HCT116 (cell line): ENCODE measurements at regions not wholly inside any gene's neighbourhood (a gene's known extent, or its start where the extent isn't known, plus 50 kb on each side); places are given as distances from the start of the nearest gene placed in this dataset.

Source experiments
- CTCF ChIP-seq, 3 experiments: fragments of 200-600 bp in 1 of 3; sonication (generic) in 1 of 3; IDR thresholded peaks in 2 of 3; conservative IDR thresholded peaks in 1 of 3; 2 replicates each; pipeline ENCODE4 v1.5.1; 2012 to 2017; ENCODE audit warnings: low read depth in 2 of 3, low read length in 2 of 3, antibody characterized with exemption in 1 of 3, borderline replicate concordance in 1 of 3, control low read depth in 1 of 3, mild to moderate bottlenecking in 1 of 3, mixed read lengths in 1 of 3, mixed run types in 1 of 3, moderate library complexity in 1 of 3; ENCODE audit not compliant: insufficient read depth in 1 of 3
- REST ChIP-seq: IDR thresholded peaks from 2 replicates; pipeline ENCODE4 v1.6.1; 2012; ENCODE audit warnings: low read depth
- SIN3A ChIP-seq: IDR thresholded peaks from 2 replicates; pipeline ENCODE4 v1.6.1; 2012; ENCODE audit warnings: low read depth

GRCh38 chr9:78472111-78472510 lies 175.2 kb downstream of the PSAT1 start:
- TF ChIP-seq SIN3A (no peak), CTCF (IDR thresholded peaks at IDR 0.05 in 2 of 3, conservative IDR thresholded peaks at IDR 0.05 in 1 of 3; ENCODE audit: borderline replicate concordance in 1 of 3, insufficient read depth in 1 of 3, low read depth in 2 of 3, low read length in 2 of 3) (no peak), REST (no peak)
